B cell (primary cell): ENCODE measurements at regions not wholly inside any gene's neighbourhood (a gene's known extent, or its start where the extent isn't known, plus 50 kb on each side); places are given as distances from the start of the nearest gene placed in this dataset.

ENCODE experiments used
- ATAC-seq: fragments of 200-7000 bp; cut with Tn5 transposase; one replicate; pipeline ENCODE4 v1.10.0; 2021; ENCODE audit warnings: low read depth, mild to moderate bottlenecking, moderate number of reproducible peaks, moderate library complexity
- CTCF ChIA-PET: fragments of 350-600 bp; sonication (Branson Sonifier 250); formaldehyde crosslinking; loops from one replicate; lab custom pipeline; 2021; ENCODE audit warnings: antibody characterized with exemption, inconsistent platforms; lab: Charles Lee
- POLR2A ChIA-PET: fragments of 350-600 bp; sonication (Branson Sonifier 250); formaldehyde crosslinking; loops from one replicate; lab custom pipeline; 2021; ENCODE audit warnings: antibody characterized with exemption; lab: Charles Lee
- DNase-seq: peaks from one replicate; pipeline ENCODE4 v3.0.0; 2013
- H2AFZ ChIP-seq: 2 replicates; pipeline ENCODE4 v1.6.1; 2012; ENCODE audit warnings: mild to moderate bottlenecking, low read depth, low read length; ENCODE audit not compliant: insufficient read depth, poor library complexity, severe bottlenecking
- H3K27ac ChIP-seq, 2 donors: 1 replicate in 1 of 2; 2 replicates in 1 of 2; pipeline ENCODE4 v1.5.1; 2012 to 2013; ENCODE audit warnings: low read length in 2 of 2, mild to moderate bottlenecking in 2 of 2, moderate library complexity in 1 of 2
- H3K27me3 ChIP-seq, 4 experiments: fragments of 200-600 bp in 1 of 4; sonication (generic) in 1 of 4; replicated peaks in 1 of 4; 1 replicate in 2 of 4; 2 replicates in 2 of 4; pipeline versions ENCODE4 v1.6.1 to v1.7.0; 2013 to 2016; ENCODE audit warnings: low read length in 3 of 4, mild to moderate bottlenecking in 2 of 4, mixed read lengths in 1 of 4, moderate library complexity in 1 of 4; ENCODE audit not compliant: insufficient read depth in 4 of 4, control insufficient read depth in 3 of 4; ENCODE audit errors: control extremely low read depth in 1 of 4
- H3K36me3 ChIP-seq, 2 experiments: replicated peaks in 1 of 2; 1 replicate in 1 of 2; 2 replicates in 1 of 2; pipeline versions ENCODE4 v1.6.1 to v1.7.1; 2013; ENCODE audit warnings: low read length in 1 of 2; ENCODE audit not compliant: insufficient read depth in 2 of 2, control insufficient read depth in 1 of 2; ENCODE audit errors: control extremely low read depth in 1 of 2, extremely low read depth in 1 of 2
- H3K4me1 ChIP-seq, 2 donors: fragments of 200-600 bp in 1 of 2; sonication (generic) in 1 of 2; 1 replicate in 1 of 2; 2 replicates in 1 of 2; pipeline versions ENCODE4 v1.5.1 to v1.6.1; 2013 to 2017; ENCODE audit warnings: low read length in 2 of 2; ENCODE audit not compliant: control insufficient read depth in 2 of 2, insufficient read depth in 2 of 2
- H3K4me2 ChIP-seq: replicated peaks from 2 replicates; pipeline ENCODE3; 2012; ENCODE audit warnings: mild to moderate bottlenecking, low read depth, low read length; ENCODE audit not compliant: poor library complexity, severe bottlenecking
- H3K4me3 ChIP-seq, 5 experiments: fragments of 200-600 bp in 1 of 5; sonication (generic) in 1 of 5; 1 replicate in 3 of 5; 2 replicates in 2 of 5; pipeline versions ENCODE4 v1.5.1 to v1.7.0; 2011 to 2016; ENCODE audit warnings: low read length in 4 of 5, mild to moderate bottlenecking in 4 of 5, low read depth in 2 of 5, control low read depth in 1 of 5, moderate library complexity in 1 of 5; ENCODE audit not compliant: insufficient read depth in 1 of 5; ENCODE audit errors: control extremely low read depth in 1 of 5, extremely low read depth in 1 of 5
- H3K79me2 ChIP-seq: fragments of 200-600 bp; sonication (generic); one replicate; pipeline ENCODE4 v1.6.0; 2016; ENCODE audit warnings: low read length; ENCODE audit not compliant: control insufficient read depth, insufficient read depth
- H3K9ac ChIP-seq: fragments of 200-600 bp; sonication (generic); 2 replicates; pipeline ENCODE4 v1.6.1; 2017; ENCODE audit warnings: mild to moderate bottlenecking, low read length, moderate library complexity
- H3K9me3 ChIP-seq, 3 donors: one replicate each; pipeline versions ENCODE4 v1.6.1 to v1.7.1; 2013; ENCODE audit warnings: low read length in 2 of 3; ENCODE audit not compliant: control insufficient read depth in 2 of 3, insufficient read depth in 1 of 3; ENCODE audit errors: control extremely low read depth in 1 of 3
- H4K20me1 ChIP-seq: 2 replicates; pipeline ENCODE4 v1.6.0; 2012; ENCODE audit warnings: mild to moderate bottlenecking, low read length; ENCODE audit not compliant: insufficient read depth, control insufficient read depth, poor library complexity, severe bottlenecking
- H3K27ac Mint-ChIP-seq: one replicate; pipeline ENCODE4 v1.8.0; 2021; ENCODE audit warnings: mixed read lengths
- H3K27me3 Mint-ChIP-seq: one replicate; pipeline ENCODE4 v1.8.0; 2021; ENCODE audit warnings: mixed read lengths
- H3K4me1 Mint-ChIP-seq: one replicate; pipeline ENCODE4 v1.8.0; 2021; ENCODE audit warnings: mixed read lengths
- H3K4me3 Mint-ChIP-seq: one replicate; pipeline ENCODE4 v1.8.0; 2021; ENCODE audit warnings: mixed read lengths
- H3K9me3 Mint-ChIP-seq: one replicate; pipeline ENCODE4 v1.8.0; 2022; ENCODE audit warnings: mixed read lengths; ENCODE audit not compliant: insufficient read depth
- CTCF ChIP-seq: fragments of 200-600 bp; IDR thresholded peaks from one replicate; pipeline ENCODE4 v1.8.0; 2022; ENCODE audit warnings: antibody characterized with exemption, mild to moderate bottlenecking
- EZH2 ChIP-seq: IDR thresholded peaks from 2 replicates; pipeline ENCODE4 v1.6.1; 2012; ENCODE audit warnings: borderline replicate concordance, low read depth, mild to moderate bottlenecking, moderate library complexity, low read length; ENCODE audit not compliant: insufficient read depth, poor library complexity, severe bottlenecking
- WGBS: methylation state at CpG from one replicate; pipeline ENCODE4 v1.1.5; 2013; ENCODE audit warnings: missing lambda C conversion rate; ENCODE audit not compliant: insufficient coverage; 5-methylcytosine and 5-hydroxymethylcytosine counted together
- intact Hi-C: fragments of 100-400 bp; cut with micrococcal nuclease; formaldehyde crosslinking; loops from one replicate; pipeline ENCODE4 v1.10.0; 2022

DNA sequence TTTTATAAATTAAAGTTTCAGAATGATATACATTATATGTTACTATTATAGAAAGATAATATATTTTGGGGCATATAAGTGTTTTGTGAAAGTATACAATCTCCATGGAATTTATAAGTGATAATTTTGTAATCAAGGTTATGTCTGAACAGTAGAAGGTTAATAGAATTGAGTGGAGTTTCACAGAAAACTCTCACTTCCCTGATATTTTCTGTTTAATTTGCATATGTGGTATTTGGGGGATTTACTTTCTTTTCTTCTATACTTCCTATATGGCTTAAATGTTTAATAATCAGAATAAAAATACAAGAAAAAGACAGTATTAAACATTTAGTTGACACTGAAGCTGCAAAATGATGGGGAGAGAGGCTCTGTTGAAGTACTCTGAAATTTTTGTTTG, 848.5 kb downstream of the DACH1 start:
- Histone ChIP-seq H3K36me3 (no peaks in the 10 kb centered on the region), H3K79me2 (no peaks in the 10 kb centered on the region), H3K4me3 (no peak overlapping the region), H3K27ac (no peak overlapping the region), H3K9ac (no peak overlapping the region), H3K4me2 (no peak overlapping the region), H4K20me1 (no peaks in the 10 kb centered on the region), H3K9me3 (no peaks in the 10 kb centered on the region), H3K4me1 (no peaks in the 10 kb centered on the region), H2AFZ (no peak overlapping the region), H3K27me3 (no peaks in the 10 kb centered on the region)
- POLR2A ChIA-PET, result no interaction called here
- H3K27me3 Mint-ChIP-seq, result no peaks in the 10 kb centered on the region
- H3K27ac Mint-ChIP-seq, result no peak overlapping the region
- CTCF ChIA-PET, result no interaction called here
- intact Hi-C loops, result no loop called here
- H3K9me3 Mint-ChIP-seq, result no peaks in the 10 kb centered on the region
- ATAC-seq (no peak), DNase-seq (no peak)
- H3K4me1 Mint-ChIP-seq, result no peaks in the 10 kb centered on the region
- TF ChIP-seq EZH2 (no peak), CTCF (no peak)
- no peak overlapping the region for H3K4me3 Mint-ChIP-seq

GRCh38 chr13:71017607-71018006, 849.4 kb downstream of the DACH1 start:
- ChIA-PET POLR2A (no interaction called here), CTCF (no interaction called here)
- H3K4me3 Mint-ChIP-seq, result no peak overlapping the region
- H3K4me3 ChIP-seq, result no peak overlapping the region
- no peak overlapping the region for H3K9ac ChIP-seq
- H4K20me1 ChIP-seq, result no peaks in the 10 kb centered on the region
- 100% methylated on average over 1 of the region's 1 CpG for whole genome bisulfite sequencing
- DNase-seq, result no peak
- intact Hi-C loops, result no loop called here
- H3K4me1 ChIP-seq, result no peaks in the 10 kb centered on the region
- H3K79me2 ChIP-seq, result no peaks in the 10 kb centered on the region
- H3K9me3 Mint-ChIP-seq, result no peaks in the 10 kb centered on the region
- TF ChIP-seq EZH2 (no peak), CTCF (no peak)
- H3K9me3 ChIP-seq, result no peaks in the 10 kb centered on the region
- no peak overlapping the region for H3K4me2 ChIP-seq
- H3K27me3 ChIP-seq, result no peaks in the 10 kb centered on the region
- no peak overlapping the region for H3K27ac ChIP-seq
- no peak overlapping the region for H2AFZ ChIP-seq
- H3K27ac Mint-ChIP-seq, result no peak overlapping the region
- H3K36me3 ChIP-seq, result no peaks in the 10 kb centered on the region
- no peak for ATAC-seq
- H3K27me3 Mint-ChIP-seq, result no peaks in the 10 kb centered on the region
- H3K4me1 Mint-ChIP-seq, result no peaks in the 10 kb centered on the region
